Mucosa of descending colon (tissue), 3 donors: ENCODE measurements at regions not wholly inside any gene's neighbourhood (a gene's known extent, or its start where the extent isn't known, plus 50 kb on each side); places are given as distances from the start of the nearest gene placed in this dataset.

Experiments used
- ATAC-seq: fragments of 200-7000 bp; cut with Tn5 transposase; one replicate; pipeline ENCODE4 v1.9.1; 2020; ENCODE audit warnings: mild to moderate bottlenecking, moderate library complexity
- DNase-seq, 3 donors: peaks; one replicate each; pipeline ENCODE4 v3.0.0-alpha.2; 2020
- H3K36me3 ChIP-seq: fragments of 200-600 bp; one replicate; pipeline ENCODE4 v1.8.0; 2021; ENCODE audit warnings: low read depth, mild to moderate bottlenecking
- H3K4me1 ChIP-seq: fragments of 200-600 bp; one replicate; pipeline ENCODE4 v1.8.0; 2021; ENCODE audit warnings: low read depth, mild to moderate bottlenecking
- H3K4me3 ChIP-seq: fragments of 200-600 bp; one replicate; pipeline ENCODE4 v1.8.0; 2021; ENCODE audit warnings: mild to moderate bottlenecking
- H3K9me3 ChIP-seq: fragments of 200-600 bp; one replicate; pipeline ENCODE4 v1.8.0; 2021; ENCODE audit warnings: mild to moderate bottlenecking
- CTCF ChIP-seq: fragments of 200-600 bp; IDR thresholded peaks from one replicate; pipeline ENCODE4 v1.8.0; 2022; ENCODE audit warnings: antibody characterized with exemption, mild to moderate bottlenecking
- intact Hi-C, 2 donors: fragments of 100-400 bp; cut with DNase I in 1 of 2; cut with micrococcal nuclease in 1 of 2; formaldehyde crosslinking; loops; one replicate each; pipeline versions ENCODE4 v1.11.0 to v1.11.1; 2022; cut with DNase I, micrococcal nuclease
- donor health status: DM: no; HTN: no; CAD: no; lungs with moderate emphysema.
- donor health status: DM: no; HTN: no; CAD: no.
- donor health status: DM: no; HTN: yes; CAD: no.

- no peak overlapping the region for H3K4me3 ChIP-seq
- peak; percentile 28 for ATAC-seq
- H3K36me3 ChIP-seq: no peaks in the 10 kb centered on the region
- no peaks in the 10 kb centered on the region for H3K9me3 ChIP-seq
- DNase-seq: no peak
- TF ChIP-seq CTCF: no peak
- intact Hi-C loops: no loop called here
- no peaks in the 10 kb centered on the region for H3K4me1 ChIP-seq
Measured at GRCh38 chr1:175881246-175881976, 138.0 kb upstream of the TNR start.

- no peak for DNase-seq
- ATAC-seq: no peak
- Histone ChIP-seq H3K36me3 (no peaks in the 10 kb centered on the region), H3K4me1 (no peaks in the 10 kb centered on the region), H3K9me3 (no peaks in the 10 kb centered on the region), H3K4me3 (no peak overlapping the region)
- no peak for TF ChIP-seq CTCF
- intact Hi-C loops: no loop called here
Measured at GRCh38 chr1:175878775-175879174, 135.4 kb upstream of the TNR start.

GRCh38 chr1:175877939-175878737, 134.7 kb upstream of the TNR start:
- H3K4me1 ChIP-seq: no peaks in the 10 kb centered on the region
- ATAC-seq (no peak), DNase-seq (no peak)
- intact Hi-C loops: no loop called here
- H3K36me3 ChIP-seq: no peaks in the 10 kb centered on the region
- no peaks in the 10 kb centered on the region for H3K9me3 ChIP-seq
- H3K4me3 ChIP-seq: no peak overlapping the region
- no peak for TF ChIP-seq CTCF

- DNase-seq (no peak), ATAC-seq (no peak)
- intact Hi-C loops: no loop called here
- no peaks in the 10 kb centered on the region for H3K36me3 ChIP-seq
- H3K4me3 ChIP-seq: no peak overlapping the region
- no peak for TF ChIP-seq CTCF
- H3K9me3 ChIP-seq: no peaks in the 10 kb centered on the region
- H3K4me1 ChIP-seq: no peaks in the 10 kb centered on the region
Measured at GRCh38 chr1:175875556-175875955, 132.2 kb upstream of the TNR start.

- no peak for DNase-seq
- Histone ChIP-seq H3K36me3 (no peaks in the 10 kb centered on the region), H3K4me3 (no peak overlapping the region), H3K9me3 (no peaks in the 10 kb centered on the region), H3K4me1 (no peaks in the 10 kb centered on the region)
- intact Hi-C loops: loop anchor here in 1 of 2 donors (5.0 kb wide), 1 partner anchor 368 kb away; no protein-coding TSS in a partner anchor
- no peak for TF ChIP-seq CTCF
- no peak for ATAC-seq
Measured at GRCh38 chr1:175874081-175874480, 130.7 kb upstream of the TNR start.
